Hematopoietic multipotent progenitor cell treated with erythropoietin and hydrocortisone succinate and interleukin-3 and kit ligand, for 4 days (in vitro differentiated cells): ENCODE measurements at regions not wholly inside any gene's neighbourhood (a gene's known extent, or its start where the extent isn't known, plus 50 kb on each side); places are given as distances from the start of the nearest gene placed in this dataset.
A peak's percentile ranks its signal among the peaks of the same experiment; 100 is the strongest.
"Not testable (repeated sequence)": the region's sequence is repeated elsewhere in the genome, so short reads cannot be mapped to it uniquely, and the experiment has no call there.

Source experiments
- DNase-seq: peaks from one replicate; pipeline ENCODE4 v3.0.0-alpha.2; 2015

DNA sequence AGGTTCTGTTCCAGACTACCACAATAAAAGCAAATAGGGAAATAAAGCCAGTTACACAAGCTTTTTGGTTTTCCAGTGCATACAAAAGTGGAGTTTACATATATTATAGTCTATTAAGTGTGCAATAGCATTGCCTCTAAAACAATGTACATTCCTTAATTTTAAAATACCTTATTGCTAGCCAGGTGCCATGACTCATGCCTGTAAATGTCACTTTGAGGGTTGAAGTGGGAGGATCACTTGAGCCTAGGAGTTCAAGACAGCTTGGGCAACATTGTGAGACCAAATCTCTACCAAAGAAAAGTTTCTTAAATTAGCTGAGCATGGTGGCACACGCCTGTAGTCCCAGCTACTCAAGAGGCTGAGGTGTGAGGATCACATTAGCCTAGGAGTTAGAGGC lies 52.9 kb upstream of the IMP4 start:
- no peak for DNase-seq

DNA sequence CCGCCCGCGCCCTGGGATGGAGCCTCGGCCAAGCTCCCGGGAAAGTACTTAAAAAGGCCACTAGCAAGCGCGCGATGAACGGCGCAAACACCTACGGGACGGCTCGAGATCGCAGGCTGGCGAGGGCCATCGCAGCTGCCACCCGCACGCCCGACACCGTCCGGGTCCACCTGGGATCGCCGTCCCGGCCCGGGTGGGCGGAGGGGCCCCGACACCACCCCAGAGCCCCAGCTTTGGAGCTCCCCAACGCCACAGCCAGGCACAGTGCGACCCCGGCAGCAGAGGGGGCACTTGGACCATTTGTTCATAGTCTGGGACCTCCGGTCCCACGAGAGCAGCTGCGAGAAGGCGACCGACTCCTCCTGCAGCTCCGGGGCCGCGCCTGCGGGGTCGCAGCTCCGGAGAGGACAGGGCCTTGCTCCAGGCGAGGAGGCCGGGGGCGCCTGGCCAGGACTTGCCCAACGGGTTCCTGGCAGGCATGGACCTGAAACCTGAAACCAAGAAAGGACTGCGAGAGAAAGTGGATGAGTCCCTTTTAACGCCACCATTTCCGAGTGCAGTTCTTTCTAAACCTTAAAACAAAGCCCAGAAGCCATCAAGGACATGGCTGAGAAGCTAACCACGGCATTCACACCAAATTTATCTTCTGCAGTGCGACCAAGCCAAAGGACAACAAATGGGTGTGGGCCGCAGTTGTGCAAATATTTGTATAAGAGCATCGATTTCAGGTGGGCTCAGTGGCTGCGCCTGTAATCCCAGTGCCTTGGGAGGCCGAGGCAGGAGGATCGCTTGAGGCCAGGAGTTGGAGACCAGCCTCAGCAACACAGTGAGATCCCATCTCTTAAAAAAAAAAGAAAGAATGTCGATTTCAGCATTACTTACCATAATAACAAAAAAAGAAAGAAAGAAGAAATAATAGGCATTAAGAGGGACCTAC lies 54.0 kb upstream of the IMP4 start:
- no peak for DNase-seq

DNA sequence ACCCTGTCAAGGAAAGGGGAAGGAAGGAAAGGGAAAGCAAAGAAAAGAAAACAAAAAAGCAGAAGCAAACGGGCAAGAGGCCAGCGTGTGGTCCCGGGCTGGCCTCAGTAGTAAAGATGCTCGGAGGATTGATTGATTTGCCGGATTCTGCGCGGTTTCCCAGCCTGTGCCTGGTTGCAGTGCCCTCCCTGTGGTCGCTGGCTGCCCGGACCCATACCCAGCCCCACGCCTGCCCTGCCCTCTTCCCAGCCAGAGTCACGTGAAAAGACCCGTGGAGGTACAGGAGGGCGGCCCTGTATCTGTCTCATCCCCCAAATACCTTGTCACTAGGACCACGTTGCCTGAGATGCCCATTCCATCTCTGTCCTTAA lies 55.1 kb upstream of the IMP4 start:
- DNase-seq = no peak

DNA sequence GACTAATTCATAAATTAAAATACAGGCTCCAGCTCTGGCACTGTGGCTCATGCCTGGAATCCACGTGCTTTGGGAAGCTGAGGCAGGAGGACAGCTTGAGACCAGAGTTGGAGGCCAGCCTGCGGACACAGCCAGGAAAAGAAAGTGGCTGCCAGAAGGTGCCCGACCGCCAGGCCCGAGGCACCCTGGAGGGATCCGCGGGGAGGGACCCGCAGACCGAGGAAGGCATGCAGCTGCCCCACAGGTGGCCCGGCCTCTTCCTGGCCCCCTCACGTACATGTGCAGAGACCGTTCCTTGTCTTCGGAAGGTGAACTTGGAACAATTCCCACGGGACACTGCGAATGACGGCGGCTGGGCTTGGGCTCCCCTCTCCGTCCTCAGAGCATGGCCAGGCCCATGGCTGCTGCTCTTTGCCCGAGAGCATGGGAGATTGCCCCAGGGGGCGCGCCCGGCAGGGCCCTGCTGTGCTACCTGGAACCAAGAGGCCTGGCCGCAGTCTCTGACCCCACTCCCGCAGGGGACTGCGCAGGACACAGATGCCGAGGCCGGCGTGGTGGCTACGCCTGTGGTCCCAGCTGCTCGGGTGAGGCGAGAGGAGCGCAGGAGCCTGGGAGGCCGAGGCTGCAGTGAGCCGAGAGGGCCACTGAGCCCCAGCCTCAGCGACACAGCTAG lies 55.6 kb upstream of the IMP4 start:
- DNase-seq = no peak

DNA sequence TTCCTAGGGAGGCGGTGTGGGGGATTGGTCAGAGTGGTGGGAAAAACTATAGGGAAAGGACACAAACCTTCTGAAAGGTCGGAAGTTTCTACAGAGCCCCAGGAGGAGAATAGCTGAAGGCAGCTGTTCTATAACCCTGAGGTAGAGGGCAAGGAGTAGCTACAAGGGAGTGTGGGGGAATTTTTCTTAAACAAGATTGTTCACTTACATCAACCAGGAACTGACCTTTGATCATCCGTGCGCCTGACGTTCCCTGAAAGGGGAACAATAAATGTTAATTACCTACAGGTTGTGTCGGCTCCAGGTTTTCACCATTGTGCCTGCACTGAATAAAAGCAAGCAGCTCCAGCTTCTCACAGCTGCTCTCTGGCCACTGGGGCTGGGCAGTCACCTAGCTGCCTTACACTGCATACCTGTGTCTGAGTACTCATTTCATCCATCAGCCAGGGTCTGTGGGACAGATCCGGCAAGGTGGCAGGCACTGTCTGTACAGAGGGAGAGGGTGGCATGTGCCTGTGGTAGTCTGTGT lies 59.3 kb upstream of the IMP4 start:
- DNase-seq = not testable (repeated sequence)

DNA sequence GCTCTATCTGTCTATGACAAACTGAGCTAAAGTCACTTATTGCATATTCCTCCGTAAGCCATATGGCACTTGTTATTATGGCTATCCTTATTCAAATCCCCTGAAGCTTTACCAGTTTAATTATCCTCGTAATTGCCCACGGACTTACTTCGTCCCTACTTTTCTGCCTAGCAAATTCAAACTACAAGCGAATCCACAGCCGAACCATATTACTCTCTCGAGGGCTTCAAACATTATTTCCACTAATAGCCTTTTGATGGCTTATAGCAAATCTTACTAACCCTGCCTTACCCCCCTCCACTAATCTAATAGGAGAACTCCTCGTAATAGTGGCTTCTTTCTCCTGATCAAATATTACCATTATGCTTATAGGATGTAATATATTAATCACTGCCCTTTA lies 63.1 kb upstream of the IMP4 start:
- DNase-seq = not testable (repeated sequence)

DNA sequence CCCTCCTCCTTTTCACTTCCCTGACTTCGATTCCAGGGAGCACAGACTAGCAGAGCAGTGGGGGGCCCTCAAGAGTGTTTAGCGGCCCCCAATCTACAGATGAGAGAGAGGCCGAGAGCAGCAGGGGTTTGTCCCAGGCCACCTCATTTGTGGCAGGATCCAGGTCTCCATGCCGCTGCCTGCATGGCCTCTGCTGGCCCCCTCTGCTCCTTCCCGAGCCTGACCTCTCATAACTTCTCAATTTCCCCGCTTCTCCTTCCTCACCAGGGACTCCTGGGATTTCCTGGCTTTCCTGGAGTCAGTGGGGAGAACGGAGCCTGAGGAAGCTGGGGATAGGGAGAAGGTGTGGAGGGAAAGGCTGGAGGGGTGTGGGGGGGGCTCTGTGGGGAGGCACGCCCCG lies 70.1 kb upstream of the TUBA3E start:
- not testable (repeated sequence) for DNase-seq

DNA sequence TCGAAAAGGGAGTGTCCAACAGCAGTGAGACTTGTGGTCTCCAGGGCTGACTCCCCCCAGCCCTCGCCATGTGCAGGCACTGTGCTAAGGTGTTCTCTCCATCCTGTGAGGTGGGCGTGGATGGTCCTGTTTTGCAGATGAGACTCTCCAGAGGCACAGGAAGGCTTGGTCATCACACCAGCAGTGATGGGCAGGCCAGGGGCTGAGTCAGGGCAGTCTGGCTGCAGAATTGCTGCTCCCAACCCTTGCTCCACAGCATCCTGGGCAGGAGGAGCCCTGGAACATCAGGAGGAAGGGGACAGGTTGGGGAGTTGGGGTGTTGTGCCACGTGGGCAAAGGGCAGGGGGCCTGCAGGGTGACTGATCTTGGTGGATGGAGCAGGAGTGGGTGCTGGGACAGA lies 69.3 kb upstream of the TUBA3E start:
- DNase-seq = not testable (repeated sequence)

DNA sequence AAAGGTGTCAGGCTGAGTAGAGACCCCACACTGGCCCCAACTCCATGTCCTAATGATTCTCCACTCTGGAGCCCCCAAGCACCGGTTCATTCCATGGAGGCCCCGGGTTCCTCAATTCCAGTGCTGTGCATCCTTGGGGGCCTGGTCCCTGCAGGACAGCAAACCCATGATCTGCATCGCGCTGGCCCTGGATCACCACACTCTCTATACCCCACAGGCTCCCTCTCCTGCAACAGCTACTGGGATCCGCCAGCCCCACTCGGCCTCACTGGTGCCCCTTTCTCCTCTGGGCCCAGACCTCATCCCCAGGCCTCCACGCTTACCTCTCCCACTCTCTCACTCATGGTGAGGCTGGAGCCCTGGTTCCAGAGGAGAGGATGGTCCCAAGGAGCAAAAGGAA lies 68.6 kb upstream of the TUBA3E start:
- not testable (repeated sequence) for DNase-seq

DNA sequence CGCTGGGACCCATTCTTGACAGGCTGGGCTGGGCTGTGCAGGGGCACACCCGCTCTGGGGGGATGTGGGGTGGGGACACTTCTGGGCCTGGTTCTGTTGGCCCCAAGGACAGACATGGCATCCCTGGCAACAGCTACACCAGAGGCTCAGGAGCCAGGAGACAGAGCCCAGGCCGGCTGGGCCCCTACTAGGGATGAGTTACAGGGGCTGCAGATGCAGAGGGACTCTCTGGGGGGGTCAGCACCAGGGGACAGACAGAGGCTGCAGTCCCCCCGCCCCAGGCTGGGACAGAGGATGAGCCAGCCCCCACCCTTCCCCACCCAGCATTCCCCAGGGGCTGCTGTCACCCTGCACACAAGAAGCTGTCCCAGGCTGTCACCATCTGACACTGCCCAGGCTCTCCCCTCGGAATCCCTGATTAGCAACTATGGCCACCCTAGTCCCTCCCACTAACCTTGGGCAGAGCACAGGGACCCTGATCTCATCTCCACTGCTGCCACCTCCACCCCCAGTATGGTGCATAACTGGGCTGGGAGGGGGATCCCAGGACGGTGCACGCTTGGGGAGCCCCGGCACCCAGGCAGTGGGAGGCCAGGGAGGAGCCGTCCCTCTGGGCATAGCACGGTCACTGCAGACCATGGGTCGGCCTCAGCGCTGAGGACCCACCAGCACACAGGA lies 67.5 kb upstream of the TUBA3E start:
- DNase-seq = not testable (repeated sequence)

DNA sequence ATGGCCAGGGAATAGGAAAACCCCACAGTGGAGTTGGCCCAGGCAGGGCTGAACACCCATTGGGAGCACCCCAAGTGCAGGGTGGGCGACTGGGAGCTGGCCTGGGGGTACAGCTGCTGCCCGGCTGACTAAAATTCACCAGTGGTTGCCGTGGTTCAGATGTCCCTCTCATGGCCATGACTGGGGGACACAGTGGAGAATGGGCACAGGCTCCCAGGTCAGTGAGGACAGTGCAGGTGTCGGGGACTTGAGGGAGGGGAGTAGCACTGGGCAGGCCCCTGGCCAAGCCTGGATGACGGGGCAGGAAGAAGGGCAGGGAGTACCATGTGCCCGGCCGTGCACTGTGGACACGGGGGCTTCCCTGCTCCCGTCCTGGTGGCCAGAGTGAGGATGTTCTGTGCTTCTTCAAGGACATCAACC lies 66.7 kb upstream of the TUBA3E start:
- not testable (repeated sequence) for DNase-seq

DNA sequence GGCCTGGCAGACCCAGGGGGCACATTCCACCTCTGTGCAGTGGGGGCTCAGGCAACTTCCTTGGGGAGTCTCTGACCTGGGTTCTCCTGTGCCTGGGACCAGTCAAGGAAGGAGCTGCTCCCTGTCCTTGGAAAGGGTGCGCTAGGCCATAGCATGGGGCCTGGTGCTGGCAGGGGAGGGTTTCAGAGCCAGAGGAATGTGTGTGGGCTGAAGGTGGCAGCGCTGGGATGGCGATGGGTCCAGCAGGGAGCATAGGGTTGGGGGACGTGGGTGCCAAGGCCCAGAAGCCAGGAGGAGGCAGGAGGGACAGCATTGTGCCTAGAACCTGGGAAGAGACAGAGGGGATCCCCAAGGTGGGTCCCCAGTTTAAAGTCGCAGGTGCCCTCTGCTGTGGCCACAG lies 66.3 kb upstream of the TUBA3E start:
- no peak for DNase-seq

DNA sequence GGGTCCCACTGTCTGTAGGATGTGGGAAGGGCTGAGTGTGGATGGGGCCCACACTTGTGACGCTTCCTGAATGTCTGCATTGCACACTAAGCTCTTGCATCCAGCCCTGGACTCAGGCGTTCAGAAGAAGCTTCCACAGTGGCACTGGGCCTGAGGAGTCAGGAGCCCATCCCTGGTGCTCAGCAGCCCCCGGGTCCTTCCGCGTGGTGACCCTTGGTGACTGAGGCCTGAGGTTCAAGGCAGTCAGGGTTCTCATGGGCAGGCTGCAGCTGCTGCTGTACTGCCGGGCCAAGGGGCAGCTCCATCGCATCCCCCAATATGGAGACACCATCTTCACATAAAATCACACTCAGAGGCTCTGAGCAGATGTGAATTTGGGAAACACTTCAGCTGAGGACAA lies 65.8 kb upstream of the TUBA3E start:
- DNase-seq = no peak

DNA sequence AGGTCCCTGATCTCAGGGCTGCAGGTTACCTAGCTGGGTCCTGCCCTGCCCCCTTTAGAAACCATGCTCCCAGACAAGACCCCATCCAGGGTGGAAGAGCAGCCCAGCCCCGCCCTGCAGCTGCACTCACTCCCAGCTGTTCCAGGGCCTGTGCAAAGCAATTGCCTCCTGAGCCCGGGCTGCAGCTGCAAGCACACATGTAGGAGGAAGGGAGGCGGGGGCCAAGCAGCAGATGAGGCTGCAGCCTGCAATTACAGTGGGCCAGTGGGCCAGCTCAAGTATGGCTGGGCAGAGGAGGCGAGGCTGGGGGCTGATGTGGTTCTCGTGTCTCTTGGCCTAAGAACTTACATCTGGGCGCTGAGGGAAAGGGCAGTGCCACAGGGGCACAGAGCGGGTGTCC lies 65.4 kb upstream of the TUBA3E start:
- no peak for DNase-seq

DNA sequence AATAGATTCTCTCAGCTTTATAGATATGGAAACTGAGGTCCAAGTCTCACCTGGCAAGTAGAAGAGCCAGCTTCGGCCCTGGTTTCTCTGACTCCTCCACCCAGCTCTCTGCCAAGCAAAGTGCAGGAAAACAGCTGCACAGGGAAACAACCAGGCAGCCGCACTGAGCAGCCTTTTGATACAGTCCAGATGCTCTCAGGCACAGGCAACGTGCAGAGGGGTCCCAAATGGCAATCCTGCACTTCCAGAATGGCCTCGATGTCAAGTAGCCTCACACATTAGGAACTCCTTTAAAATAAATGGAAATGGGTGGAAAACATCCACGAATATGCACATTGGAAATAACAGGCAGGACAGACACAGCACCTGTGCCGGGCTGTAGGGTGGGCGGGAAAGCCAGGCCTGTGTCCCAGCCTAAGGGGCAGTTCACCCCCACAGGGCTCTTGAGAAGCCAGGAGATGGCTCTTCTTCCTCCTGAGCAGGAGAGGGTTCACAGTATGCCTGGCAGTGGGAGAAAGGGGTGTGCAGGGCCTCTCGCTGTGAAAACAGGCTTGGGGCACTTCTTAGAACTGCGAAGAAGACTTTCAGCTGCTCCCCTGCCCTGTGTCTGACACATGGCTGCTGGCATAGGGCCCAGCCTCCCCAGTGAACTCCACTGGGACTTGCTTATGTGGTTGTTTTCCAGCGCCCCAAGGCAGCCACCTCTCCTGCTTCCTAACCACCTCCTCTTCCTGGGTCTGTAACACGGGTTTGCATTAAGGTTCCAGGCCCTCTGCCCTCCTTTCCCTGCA lies 63.9 kb upstream of the TUBA3E start:
- no peak for DNase-seq

DNA sequence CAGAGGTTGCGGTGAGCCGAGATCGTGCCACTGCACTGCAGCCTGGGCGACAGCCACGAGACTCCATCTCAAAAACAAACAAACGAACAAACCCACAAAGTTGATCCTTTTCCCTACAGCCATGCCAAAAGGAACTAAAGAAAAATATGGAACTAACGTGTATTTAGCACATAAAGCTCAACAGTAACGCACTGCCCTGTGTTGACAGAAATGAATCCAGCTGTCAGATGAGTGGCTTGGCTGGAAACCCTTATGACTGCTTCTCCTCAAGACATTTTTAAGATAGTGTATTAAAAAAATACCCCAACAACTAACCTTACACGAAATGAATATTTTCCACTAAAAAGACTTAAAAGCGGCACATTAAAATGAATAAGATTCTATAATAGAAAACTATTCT lies 62.9 kb upstream of the TUBA3E start:
- DNase-seq = no peak

DNA sequence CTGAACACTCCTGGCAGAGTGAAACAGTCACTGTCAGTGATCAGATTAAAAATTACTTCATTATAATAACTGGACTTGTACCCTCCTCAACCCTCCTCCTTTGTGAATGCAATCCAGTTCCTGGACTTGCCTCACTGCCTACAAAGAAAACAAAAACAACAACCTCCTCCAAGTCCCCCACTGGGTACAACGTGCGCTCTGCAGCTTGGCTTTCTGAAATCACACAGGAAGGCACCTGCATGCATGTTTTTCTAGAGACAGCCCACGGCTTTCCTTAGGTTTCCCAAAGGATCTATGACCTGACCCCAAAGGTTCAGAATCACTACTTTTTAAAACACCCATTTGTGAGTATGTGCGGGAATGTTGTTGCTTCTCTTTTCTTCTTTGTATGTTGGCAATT lies 61.4 kb upstream of the TUBA3E start:
- DNase-seq = no peak

DNA sequence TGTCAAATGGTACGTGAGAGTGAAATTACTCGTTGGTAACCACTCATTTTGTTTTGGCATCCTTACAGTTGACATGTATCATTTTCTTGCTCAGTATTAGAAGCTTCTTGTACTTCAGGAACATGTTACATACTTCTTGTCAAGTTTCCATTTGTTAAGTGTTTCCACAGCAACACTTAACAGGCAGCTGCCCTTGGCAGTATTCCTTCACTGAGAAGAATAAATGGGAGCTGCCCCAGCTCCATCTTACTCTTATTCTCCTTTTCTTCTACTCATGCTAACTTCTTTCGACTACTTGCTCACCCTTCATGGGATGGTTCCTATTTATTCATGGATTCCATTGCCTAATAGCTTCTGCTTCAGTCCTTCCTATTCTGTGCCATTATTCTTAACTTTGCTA lies 60.1 kb upstream of the TUBA3E start:
- no peak for DNase-seq

DNA sequence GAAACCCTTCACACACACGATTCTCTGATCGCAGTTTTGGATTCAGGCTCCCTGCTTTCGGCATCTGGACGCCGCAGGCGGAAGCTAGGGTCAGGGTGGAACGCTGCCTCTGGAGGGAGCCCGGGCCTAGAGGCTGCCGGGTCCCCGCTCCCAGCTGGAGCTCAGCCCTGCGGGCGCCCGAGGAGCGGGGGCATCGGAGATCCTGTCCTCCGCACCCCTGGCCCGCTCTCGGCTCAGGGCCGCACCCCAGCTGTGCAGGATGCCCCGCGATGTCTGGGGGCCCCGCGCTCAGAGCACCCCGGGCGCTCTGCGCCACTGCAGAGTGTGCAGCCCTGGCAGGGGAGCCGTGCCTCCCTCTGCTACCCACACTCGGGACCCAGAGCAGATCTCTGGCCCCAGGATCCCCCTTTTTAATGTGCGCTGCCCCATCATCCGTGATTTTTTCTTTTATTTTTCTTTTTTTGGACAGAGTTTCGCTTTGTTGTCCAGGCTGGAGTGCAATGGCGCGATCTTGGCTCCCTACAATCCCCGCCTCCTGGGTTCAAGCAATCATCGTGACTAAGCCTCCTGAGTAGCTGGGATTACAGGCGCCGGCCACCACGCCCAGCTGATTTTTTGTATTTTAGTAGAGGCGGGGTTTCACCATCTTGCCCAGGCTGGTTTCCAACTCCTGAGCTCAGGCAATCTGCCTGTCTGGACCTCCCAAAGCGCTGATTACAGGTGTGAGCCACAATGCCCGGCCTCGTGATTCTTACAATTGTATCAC lies 54.8 kb upstream of the TUBA3E start:
- peak; percentile 3 for DNase-seq

DNA sequence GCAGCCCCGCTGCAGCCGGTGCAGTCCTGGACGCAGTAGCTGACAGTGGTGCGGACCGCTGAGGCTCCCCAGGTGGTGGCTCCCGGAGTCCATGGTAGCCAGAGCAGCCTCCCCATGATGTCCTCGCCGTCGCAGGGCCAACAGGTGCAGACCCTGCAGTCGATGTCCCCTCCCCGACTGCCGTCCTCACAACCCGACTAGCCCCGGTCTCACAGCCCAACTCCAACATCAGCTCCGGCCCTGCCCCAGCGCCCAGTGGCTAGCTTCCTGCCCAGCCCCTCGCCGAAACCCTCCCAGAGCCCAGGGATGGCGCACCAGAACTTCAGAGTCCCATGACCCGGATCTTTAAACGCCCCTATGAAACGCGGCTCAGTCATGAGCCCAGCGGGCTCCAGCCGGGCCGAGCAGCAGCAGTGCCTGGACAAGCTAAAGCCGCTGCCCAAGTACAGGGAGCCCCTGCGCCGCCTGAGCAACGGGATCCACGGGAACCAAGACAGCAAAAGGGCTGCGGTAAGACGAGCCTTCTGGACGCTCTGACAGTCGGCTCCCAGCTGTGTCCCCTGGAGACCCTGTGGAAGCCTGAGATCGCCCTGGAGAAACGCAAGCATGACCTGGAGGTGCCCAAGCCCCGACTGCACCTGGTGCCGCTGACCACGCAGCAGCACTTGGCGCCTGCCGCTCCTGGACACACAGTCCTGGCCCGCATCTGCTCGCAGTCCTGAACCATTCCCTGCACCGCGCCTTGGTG lies 53.8 kb upstream of the TUBA3E start:
- no peak for DNase-seq

DNA sequence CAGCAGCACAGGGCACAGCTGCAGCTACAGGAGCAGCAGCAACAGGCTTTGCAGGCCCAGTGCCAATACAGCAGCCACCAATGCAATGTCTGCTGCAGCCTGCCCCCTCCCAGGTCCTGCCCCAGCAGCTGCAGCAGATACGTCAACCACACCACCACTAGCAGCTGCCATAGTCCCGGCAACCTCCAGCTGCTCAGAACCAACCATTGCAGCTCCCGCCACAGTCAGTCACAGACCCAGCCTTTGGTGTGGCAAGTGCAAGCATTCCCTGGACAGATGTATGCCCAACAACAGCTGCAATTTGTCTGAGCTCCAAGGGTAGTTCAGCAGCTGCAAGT lies 53.3 kb upstream of the TUBA3E start:
- no peak for DNase-seq
